ENCODE measurements at regions not wholly inside any gene's neighbourhood (a gene's known extent, or its start where the extent isn't known, plus 50 kb on each side); places are given as distances from the start of the nearest gene placed in this dataset.

- WGBS (ENCODE audit: extremely low coverage, insufficient read length, low lambda C conversion rate), result no CpG with 5 or more reads among the region's 1 CpG
- TF ChIP-seq, protein P1, sequence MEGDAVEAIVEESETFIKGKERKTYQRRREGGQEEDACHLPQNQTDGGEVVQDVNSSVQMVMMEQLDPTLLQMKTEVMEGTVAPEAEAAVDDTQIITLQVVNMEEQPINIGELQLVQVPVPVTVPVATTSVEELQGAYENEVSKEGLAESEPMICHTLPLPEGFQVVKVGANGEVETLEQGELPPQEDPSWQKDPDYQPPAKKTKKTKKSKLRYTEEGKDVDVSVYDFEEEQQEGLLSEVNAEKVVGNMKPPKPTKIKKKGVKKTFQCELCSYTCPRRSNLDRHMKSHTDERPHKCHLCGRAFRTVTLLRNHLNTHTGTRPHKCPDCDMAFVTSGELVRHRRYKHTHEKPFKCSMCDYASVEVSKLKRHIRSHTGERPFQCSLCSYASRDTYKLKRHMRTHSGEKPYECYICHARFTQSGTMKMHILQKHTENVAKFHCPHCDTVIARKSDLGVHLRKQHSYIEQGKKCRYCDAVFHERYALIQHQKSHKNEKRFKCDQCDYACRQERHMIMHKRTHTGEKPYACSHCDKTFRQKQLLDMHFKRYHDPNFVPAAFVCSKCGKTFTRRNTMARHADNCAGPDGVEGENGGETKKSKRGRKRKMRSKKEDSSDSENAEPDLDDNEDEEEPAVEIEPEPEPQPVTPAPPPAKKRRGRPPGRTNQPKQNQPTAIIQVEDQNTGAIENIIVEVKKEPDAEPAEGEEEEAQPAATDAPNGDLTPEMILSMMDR (conservative IDR thresholded peaks at IDR 0.05), result no peak
- Histone ChIP-seq H4K20me1 (ENCODE audit: control insufficient read depth, insufficient read depth, insufficient read length) (no peaks in the 10 kb centered on the region), H3K14ac (ENCODE audit: insufficient read depth, low read length) (no peak overlapping the region), H3K23ac (ENCODE audit: insufficient read length, low read depth, low read length) (no peak overlapping the region), H2BK12ac (ENCODE audit: insufficient read length, low read depth, low read length) (no peak overlapping the region), H3K79me2 (ENCODE audit: insufficient read depth, low read length) (no peaks in the 10 kb centered on the region), H2BK15ac (ENCODE audit: low read depth, low read length) (no peak overlapping the region), H3K23me2 (ENCODE audit: insufficient read length, low read depth, low read length, poor library complexity, severe bottlenecking) (no peaks in the 10 kb centered on the region), H2BK120ac (ENCODE audit: low read depth, low read length, poor library complexity, severe bottlenecking) (no peak overlapping the region), H3K9ac (ENCODE audit: extremely low read depth, insufficient read length, low read length) (no peak overlapping the region), H3K79me1 (ENCODE audit: insufficient read depth, low read depth, low read length, poor library complexity, severe bottlenecking) (no peaks in the 10 kb centered on the region), H4K8ac (replicated peaks; ENCODE audit: insufficient read length, low read depth, low read length) (no peak overlapping the region), H2AFZ (ENCODE audit: low read length) (no peak overlapping the region), H3K56ac (ENCODE audit: insufficient read length, low read depth, low read length) (no peak overlapping the region), H3K27ac (ENCODE audit: insufficient read length, low read depth, low read length) (no peak overlapping the region), H4K5ac (ENCODE audit: insufficient read length, low read depth, low read length) (no peak overlapping the region), H3K18ac (ENCODE audit: insufficient read length, low read depth, low read length) (no peak overlapping the region), H2AK5ac (ENCODE audit: insufficient read length, low read length) (no peak overlapping the region), H2BK20ac (ENCODE audit: low read depth, low read length, poor library complexity, severe bottlenecking) (no peak overlapping the region), H3K4ac (ENCODE audit: low read depth, low read length) (no peak overlapping the region), H3K9me3 (ENCODE audit: control insufficient read depth, low read depth, low read length) (no peaks in the 10 kb centered on the region), H3K4me1 (ENCODE audit: insufficient read depth, low read length) (no peaks in the 10 kb centered on the region), H2BK5ac (ENCODE audit: insufficient read length, low read length) (no peak overlapping the region), H3T11ph (ENCODE audit: low read length) (no peak overlapping the region), H4K91ac (ENCODE audit: insufficient read length, low read depth, low read length) (no peak overlapping the region), H3K4me2 (ENCODE audit: insufficient read depth, insufficient read length, low read length) (no peak overlapping the region), H3K27me3 (ENCODE audit: insufficient read depth, low read length) (no peaks in the 10 kb centered on the region)
- peaks cover 0 to 2% of the 10 kb centered on the region in 2 experiments; a peak in 1 of 4 replicates for H3K4me1 Mint-ChIP-seq
- no peaks in the 10 kb centered on the region for H3K27me3 Mint-ChIP-seq (ENCODE audit: low read depth)
- DNase-seq, result no peak
- H3K9me3 Mint-ChIP-seq, result no peaks in the 10 kb centered on the region
- no peaks in the 10 kb centered on the region; a peak in 1 of 7 replicates for H3K36me3 Mint-ChIP-seq (ENCODE audit: insufficient read depth in 1 of 3, low read depth in 3 of 3)
- H3K4me3 Mint-ChIP-seq, result no peak overlapping the region
- H3K27ac Mint-ChIP-seq, result no peak overlapping the region
Observed at GRCh38 chr9:99663297-99663696, 158.4 kb upstream of the NR4A3 start.
